Neural cell (in vitro differentiated cells): ENCODE measurements at regions not wholly inside any gene's neighbourhood (a gene's known extent, or its start where the extent isn't known, plus 50 kb on each side); places are given as distances from the start of the nearest gene placed in this dataset.

Experiments used
- H2AFZ ChIP-seq: fragments of 200-600, 300-800 bp; sonication (generic), shearing (Covaris generic); 2 replicates; pipeline ENCODE4 v1.6.0; 2014; ENCODE audit warnings: low read depth, mild to moderate bottlenecking, antibody characterized with exemption, low read length, moderate library complexity
- H3F3A ChIP-seq: fragments of 200-600 bp; shearing (Covaris generic); 2 replicates; pipeline ENCODE4 v1.6.1; 2016; ENCODE audit warnings: mild to moderate bottlenecking, moderate library complexity, mixed read lengths, antibody characterized with exemption, low read length; ENCODE audit not compliant: insufficient read depth, poor library complexity, severe bottlenecking
- H3K27ac ChIP-seq: fragments of 200-600, 300-800 bp; sonication (generic), shearing (Covaris generic); 2 replicates; pipeline ENCODE4 v1.5.1; 2014; ENCODE audit warnings: mild to moderate bottlenecking, low read length, moderate library complexity
- H3K27me3 ChIP-seq: fragments of 300-800, 200-600 bp; sonication (generic), shearing (Covaris generic); 2 replicates; pipeline ENCODE4 v1.6.0; 2014; ENCODE audit warnings: mild to moderate bottlenecking, low read depth, low read length, moderate library complexity; ENCODE audit not compliant: insufficient read depth
- H3K36me3 ChIP-seq: fragments of 300-800, 200-600 bp; sonication (generic), shearing (Covaris generic); 2 replicates; pipeline ENCODE4 v1.5.1; 2014; ENCODE audit warnings: mild to moderate bottlenecking, antibody characterized with exemption, low read length, moderate library complexity; ENCODE audit not compliant: insufficient read depth
- H3K4me2 ChIP-seq: fragments of 300-800, 200-600 bp; sonication (generic), shearing (Covaris generic); 2 replicates; pipeline ENCODE4 v1.6.0; 2014; ENCODE audit warnings: mild to moderate bottlenecking, low read length
- H3K4me3 ChIP-seq: fragments of 300-800, 200-600 bp; sonication (generic), shearing (Covaris generic); 2 replicates; pipeline ENCODE4 v1.5.1; 2014; ENCODE audit warnings: mild to moderate bottlenecking, low read length, moderate library complexity
- H3K79me2 ChIP-seq: fragments of 200-600 bp; shearing (Covaris generic); replicated peaks from 2 replicates; pipeline ENCODE4 v1.6.0; 2014; ENCODE audit warnings: mild to moderate bottlenecking, low read length, moderate library complexity; ENCODE audit not compliant: insufficient read depth
- H3K9ac ChIP-seq: fragments of 300-800, 200-600 bp; sonication (generic), shearing (Covaris generic); 2 replicates; pipeline ENCODE4 v1.6.1; 2016; ENCODE audit warnings: mild to moderate bottlenecking, low read length, mixed read lengths
- H3K9me2 ChIP-seq: fragments of 200-600 bp; shearing (Covaris generic); 2 replicates; pipeline ENCODE4 v1.6.1; 2016; ENCODE audit warnings: mild to moderate bottlenecking, low read length, mixed read lengths; ENCODE audit not compliant: insufficient read depth
- H3K9me3 ChIP-seq: fragments of 200-600, 300-800 bp; sonication (generic), shearing (Covaris generic); 2 replicates; pipeline ENCODE4 v1.6.1; 2016; ENCODE audit warnings: mild to moderate bottlenecking, mixed run types, low read length, moderate library complexity, mixed read lengths
- H4K20me1 ChIP-seq: fragments of 200-600 bp; shearing (Covaris generic); 2 replicates; pipeline ENCODE4 v1.6.1; 2016; ENCODE audit warnings: mild to moderate bottlenecking, mixed run types; ENCODE audit not compliant: insufficient read depth
- CTCF ChIP-seq: fragments of 450-650 bp; IDR thresholded peaks from 2 replicates; pipeline ENCODE4 v1.5.1; 2014; ENCODE audit warnings: antibody characterized with exemption, mild to moderate bottlenecking, moderate library complexity; ENCODE audit not compliant: poor library complexity, severe bottlenecking
- EP300 ChIP-seq: fragments of 450-650 bp; conservative IDR thresholded peaks from 2 replicates; pipeline ENCODE4 v1.6.1; 2014; ENCODE audit warnings: antibody characterized with exemption, mild to moderate bottlenecking, moderate library complexity; ENCODE audit not compliant: poor library complexity, severe bottlenecking
- EZH2 ChIP-seq: fragments of 200-600, 300-800 bp; shearing (Covaris generic), sonication (generic); IDR thresholded peaks from 2 replicates; pipeline ENCODE4 v1.6.1; 2014; ENCODE audit warnings: antibody characterized with exemption, low read length, borderline replicate concordance, mild to moderate bottlenecking; ENCODE audit not compliant: insufficient read depth, poor library complexity, severe bottlenecking
- MXI1 ChIP-seq: fragments of 450-650 bp; conservative IDR thresholded peaks from 2 replicates; pipeline ENCODE4 v1.6.1; 2014; ENCODE audit warnings: antibody characterized with exemption, mild to moderate bottlenecking; ENCODE audit not compliant: poor library complexity, severe bottlenecking
- POLR2AphosphoS5 ChIP-seq: IDR thresholded peaks from 2 replicates; pipeline ENCODE4 v1.6.1; 2012
- RAD21 ChIP-seq: fragments of 450-650 bp; conservative IDR thresholded peaks from 2 replicates; pipeline ENCODE4 v1.6.1; 2014; ENCODE audit warnings: antibody characterized with exemption, mild to moderate bottlenecking, moderate library complexity
- SMC3 ChIP-seq: fragments of 450-650 bp; conservative IDR thresholded peaks from 2 replicates; pipeline ENCODE4 v1.6.1; 2014; ENCODE audit warnings: antibody characterized with exemption, mild to moderate bottlenecking, moderate library complexity; ENCODE audit not compliant: poor library complexity
- TAF1 ChIP-seq: IDR thresholded peaks from 2 replicates; pipeline ENCODE4 v1.6.1; 2012; ENCODE audit warnings: low read depth
- TF ChIP-seq, protein P1 (sequence below): IDR thresholded peaks from 2 replicates; pipeline ENCODE4 v1.6.1; 2012; ENCODE audit warnings: borderline replicate concordance

DNA sequence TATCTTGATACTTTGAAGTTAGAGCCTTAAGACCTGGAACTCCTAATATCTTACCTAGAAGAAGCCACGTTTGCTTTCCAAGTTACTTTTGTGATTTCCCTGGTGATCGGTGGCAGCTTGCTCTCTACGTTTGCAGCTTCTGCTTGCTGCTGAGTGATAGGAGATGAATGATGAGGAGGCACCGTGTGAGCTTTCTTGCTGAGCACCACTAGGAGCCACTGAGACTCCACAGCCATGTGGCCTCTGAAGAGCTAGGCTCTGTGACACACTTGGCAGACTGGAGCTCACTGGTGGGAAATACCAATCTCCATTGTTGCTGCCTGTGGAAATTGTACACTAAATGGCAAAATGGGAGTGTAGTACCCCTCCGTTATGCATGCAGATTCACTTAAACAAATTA, 161.8 kb downstream of the IBTK start:
- Histone ChIP-seq H3K9ac (no peak overlapping the region), H3K9me2 (no peaks in the 10 kb centered on the region), H3K4me2 (no peak overlapping the region), H3K4me3 (no peak overlapping the region), H3K9me3 (no peaks in the 10 kb centered on the region), H2AFZ (no peak overlapping the region), H3F3A (no peaks in the 10 kb centered on the region), H4K20me1 (no peaks in the 10 kb centered on the region), H3K27ac (no peak overlapping the region), H3K36me3 (no peaks in the 10 kb centered on the region), H3K27me3 (no peaks in the 10 kb centered on the region), H3K79me2 (no peaks in the 10 kb centered on the region)
- TF ChIP-seq, protein P1, sequence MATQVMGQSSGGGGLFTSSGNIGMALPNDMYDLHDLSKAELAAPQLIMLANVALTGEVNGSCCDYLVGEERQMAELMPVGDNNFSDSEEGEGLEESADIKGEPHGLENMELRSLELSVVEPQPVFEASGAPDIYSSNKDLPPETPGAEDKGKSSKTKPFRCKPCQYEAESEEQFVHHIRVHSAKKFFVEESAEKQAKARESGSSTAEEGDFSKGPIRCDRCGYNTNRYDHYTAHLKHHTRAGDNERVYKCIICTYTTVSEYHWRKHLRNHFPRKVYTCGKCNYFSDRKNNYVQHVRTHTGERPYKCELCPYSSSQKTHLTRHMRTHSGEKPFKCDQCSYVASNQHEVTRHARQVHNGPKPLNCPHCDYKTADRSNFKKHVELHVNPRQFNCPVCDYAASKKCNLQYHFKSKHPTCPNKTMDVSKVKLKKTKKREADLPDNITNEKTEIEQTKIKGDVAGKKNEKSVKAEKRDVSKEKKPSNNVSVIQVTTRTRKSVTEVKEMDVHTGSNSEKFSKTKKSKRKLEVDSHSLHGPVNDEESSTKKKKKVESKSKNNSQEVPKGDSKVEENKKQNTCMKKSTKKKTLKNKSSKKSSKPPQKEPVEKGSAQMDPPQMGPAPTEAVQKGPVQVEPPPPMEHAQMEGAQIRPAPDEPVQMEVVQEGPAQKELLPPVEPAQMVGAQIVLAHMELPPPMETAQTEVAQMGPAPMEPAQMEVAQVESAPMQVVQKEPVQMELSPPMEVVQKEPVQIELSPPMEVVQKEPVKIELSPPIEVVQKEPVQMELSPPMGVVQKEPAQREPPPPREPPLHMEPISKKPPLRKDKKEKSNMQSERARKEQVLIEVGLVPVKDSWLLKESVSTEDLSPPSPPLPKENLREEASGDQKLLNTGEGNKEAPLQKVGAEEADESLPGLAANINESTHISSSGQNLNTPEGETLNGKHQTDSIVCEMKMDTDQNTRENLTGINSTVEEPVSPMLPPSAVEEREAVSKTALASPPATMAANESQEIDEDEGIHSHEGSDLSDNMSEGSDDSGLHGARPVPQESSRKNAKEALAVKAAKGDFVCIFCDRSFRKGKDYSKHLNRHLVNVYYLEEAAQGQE, result no peak
- no peak for TF ChIP-seq POLR2AphosphoS5
- TF ChIP-seq EP300, result no peak
- TF ChIP-seq RAD21, result no peak
- no peak for TF ChIP-seq EZH2
- TF ChIP-seq TAF1, result no peak
- no peak for TF ChIP-seq SMC3
- TF ChIP-seq MXI1, result no peak

DNA sequence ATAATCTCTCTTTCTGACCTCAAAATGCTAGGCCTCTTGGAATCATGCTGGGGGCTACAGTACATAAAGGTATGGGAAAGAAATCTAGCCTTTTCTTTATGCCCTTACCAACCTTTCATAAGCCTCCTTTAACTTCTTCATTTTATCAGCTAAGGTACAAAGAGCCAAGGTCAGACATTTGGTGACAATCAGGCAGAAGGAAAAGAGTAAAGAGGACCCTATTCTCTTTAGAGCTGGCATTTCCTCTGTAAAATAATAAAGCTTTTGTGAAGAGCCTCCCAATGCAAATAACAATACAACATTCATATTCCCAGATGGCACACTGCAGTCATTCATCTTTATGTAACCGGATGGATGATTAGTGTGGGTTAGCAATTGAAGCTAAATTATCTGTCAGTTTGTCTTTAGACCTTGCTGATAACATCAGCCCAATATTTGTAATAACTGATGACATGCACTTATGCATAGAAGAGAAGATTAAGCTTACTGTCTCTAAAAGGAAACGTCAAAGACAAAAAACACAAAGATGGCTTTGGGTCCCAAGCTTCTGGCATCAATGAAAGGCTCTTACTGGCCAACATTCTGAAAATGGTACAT, 163.1 kb downstream of the IBTK start:
- H3K27ac ChIP-seq, result no peak overlapping the region

More for the DNA sequence above, 163.1 kb downstream of the IBTK start:
- Histone ChIP-seq H3K4me2 (no peak overlapping the region), H4K20me1 (no peaks in the 10 kb centered on the region), H3K9me2 (no peaks in the 10 kb centered on the region), H3K27me3 (no peaks in the 10 kb centered on the region), H3K9ac (no peak overlapping the region), H3K79me2 (no peaks in the 10 kb centered on the region), H3K4me3 (no peak overlapping the region), H3K9me3 (no peaks in the 10 kb centered on the region), H3K36me3 (no peaks in the 10 kb centered on the region), H3F3A (no peaks in the 10 kb centered on the region), H2AFZ (no peak overlapping the region)
- TF ChIP-seq TAF1 (no peak), MXI1 (no peak), EP300 (no peak), RAD21 (no peak), SMC3 (no peak), CTCF (no peak), POLR2AphosphoS5 (no peak), EZH2 (no peak)
- TF ChIP-seq, protein P1, result no peak
